BE2C (cell line): ENCODE measurements at regions not wholly inside any gene's neighbourhood (a gene's known extent, or its start where the extent isn't known, plus 50 kb on each side); places are given as distances from the start of the nearest gene placed in this dataset.
"Not testable (repeated sequence)": the region's sequence is repeated elsewhere in the genome, so short reads cannot be mapped to it uniquely, and the experiment has no call there.

Source experiments
- DNase-seq: peaks from one replicate; pipeline ENCODE4 v3.0.0-alpha.2; 2020
- H3K27me3 ChIP-seq: fragments of 250-450 bp; sonication (Bioruptor Pico); 2 replicates; pipeline ENCODE4 v1.5.1; 2020; ENCODE audit warnings: mild to moderate bottlenecking
- H3K36me3 ChIP-seq: fragments of 250-450 bp; sonication (Bioruptor Pico); 2 replicates; pipeline ENCODE4 v1.5.1; 2020; ENCODE audit warnings: mild to moderate bottlenecking
- H3K4me1 ChIP-seq: fragments of 250-450 bp; sonication (Bioruptor Pico); 2 replicates; pipeline ENCODE4 v1.5.1; 2020
- H3K4me3 ChIP-seq: 2 replicates; pipeline ENCODE4 v1.5.1; 2011; ENCODE audit warnings: low read depth, low read length
- H3K9me3 ChIP-seq: fragments of 250-450 bp; sonication (Bioruptor Pico); 2 replicates; pipeline ENCODE4 v1.5.1; 2020
- CTCF ChIP-seq: IDR thresholded peaks from 2 replicates; pipeline ENCODE4 v1.5.1; 2012; ENCODE audit warnings: mild to moderate bottlenecking, low read depth, low read length

- H3K36me3 ChIP-seq, H3K27me3 ChIP-seq, H3K9me3 ChIP-seq, H3K4me1 ChIP-seq: not testable (repeated sequence)
- DNase-seq, result peak; percentile 41
- peak overlapping the region; percentile 41 for H3K4me3 ChIP-seq
- peak; percentile 52 for TF ChIP-seq CTCF
Measured at GRCh38 chr17:30697619-30698460, 126.7 kb downstream of the CRLF3 start.

- Histone ChIP-seq H3K9me3 (no peaks in the 10 kb centered on the region), H3K27me3 (no peaks in the 10 kb centered on the region), H3K36me3 (no peaks in the 10 kb centered on the region), H3K4me1 (no peaks in the 10 kb centered on the region), H3K4me3 (no peak overlapping the region)
- TF ChIP-seq CTCF, result no peak
- no peak for DNase-seq
Measured at GRCh38 chr17:30696234-30696633, 128.3 kb downstream of the CRLF3 start.

- DNase-seq, H3K4me3 ChIP-seq, H3K36me3 ChIP-seq, H3K4me1 ChIP-seq, H3K27me3 ChIP-seq, H3K9me3 ChIP-seq: not testable (repeated sequence)
Measured at GRCh38 chr17:30695265-30695811, 129.2 kb downstream of the CRLF3 start.

- not testable (repeated sequence) for H3K4me3 ChIP-seq, H3K36me3 ChIP-seq, H3K9me3 ChIP-seq, H3K27me3 ChIP-seq, H3K4me1 ChIP-seq
- peak; percentile 31 for TF ChIP-seq CTCF
- DNase-seq, result peak; percentile 36
Measured at GRCh38 chr17:30693772-30694171, 130.7 kb downstream of the CRLF3 start.

GRCh38 chr17:30689266-30690000 lies 135.1 kb downstream of the CRLF3 start:
- not testable (repeated sequence) for H3K9me3 ChIP-seq, DNase-seq, H3K4me3 ChIP-seq, H3K36me3 ChIP-seq, H3K4me1 ChIP-seq, H3K27me3 ChIP-seq

- not testable (repeated sequence) for H3K4me3 ChIP-seq, H3K36me3 ChIP-seq, H3K27me3 ChIP-seq, H3K4me1 ChIP-seq, H3K9me3 ChIP-seq, DNase-seq
Measured at GRCh38 chr17:30686538-30687479, 137.7 kb downstream of the CRLF3 start.

GRCh38 chr17:30682280-30682679 lies 142.2 kb downstream of the CRLF3 start:
- not testable (repeated sequence) for H3K36me3 ChIP-seq, H3K27me3 ChIP-seq, H3K4me1 ChIP-seq, H3K4me3 ChIP-seq, DNase-seq, H3K9me3 ChIP-seq

GRCh38 chr17:30680681-30681080 lies 143.8 kb downstream of the CRLF3 start:
- not testable (repeated sequence) for H3K27me3 ChIP-seq, DNase-seq, H3K4me3 ChIP-seq

More at GRCh38 chr17:30680681-30681080, 143.8 kb downstream of the CRLF3 start:
- not testable (repeated sequence) for H3K4me1 ChIP-seq, H3K9me3 ChIP-seq, H3K36me3 ChIP-seq
